ENCODE measurements at regions not wholly inside any gene's neighbourhood (a gene's known extent, or its start where the extent isn't known, plus 50 kb on each side); places are given as distances from the start of the nearest gene placed in this dataset.

DNA sequence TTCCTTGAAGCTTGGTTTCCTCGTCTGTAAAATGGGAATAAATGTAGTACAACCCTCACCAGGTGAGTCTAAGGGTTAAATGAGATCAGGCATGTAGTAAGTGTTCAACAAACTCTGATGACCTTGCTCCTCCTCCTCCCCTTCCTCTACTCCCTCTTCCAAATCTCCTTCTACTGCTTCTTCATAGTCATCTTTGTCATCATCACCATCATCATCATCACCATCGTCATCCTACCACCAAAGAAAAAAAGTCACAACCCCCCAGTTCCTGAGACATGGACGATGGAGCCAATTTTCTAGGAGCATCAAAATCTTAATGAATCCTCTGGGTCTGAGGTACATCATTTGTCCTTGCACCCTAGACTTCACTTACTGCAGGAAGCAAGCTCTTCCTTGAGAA is 240.0 kb downstream of the ANKRD60 start:
- DNase-seq = no peak
- Histone ChIP-seq H3K4me1 (no peaks in the 10 kb centered on the region), H3K9me3 (no peaks in the 10 kb centered on the region), H3K27me3 (no peaks in the 10 kb centered on the region), H3K27ac (no peak overlapping the region), H3K36me3 (no peaks in the 10 kb centered on the region), H3K4me3 (replicated peaks in 1 of 3) (no peak overlapping the region)
- no peak for TF ChIP-seq POLR2A (IDR thresholded peaks at IDR 0.05)
- TF ChIP-seq, protein P1, sequence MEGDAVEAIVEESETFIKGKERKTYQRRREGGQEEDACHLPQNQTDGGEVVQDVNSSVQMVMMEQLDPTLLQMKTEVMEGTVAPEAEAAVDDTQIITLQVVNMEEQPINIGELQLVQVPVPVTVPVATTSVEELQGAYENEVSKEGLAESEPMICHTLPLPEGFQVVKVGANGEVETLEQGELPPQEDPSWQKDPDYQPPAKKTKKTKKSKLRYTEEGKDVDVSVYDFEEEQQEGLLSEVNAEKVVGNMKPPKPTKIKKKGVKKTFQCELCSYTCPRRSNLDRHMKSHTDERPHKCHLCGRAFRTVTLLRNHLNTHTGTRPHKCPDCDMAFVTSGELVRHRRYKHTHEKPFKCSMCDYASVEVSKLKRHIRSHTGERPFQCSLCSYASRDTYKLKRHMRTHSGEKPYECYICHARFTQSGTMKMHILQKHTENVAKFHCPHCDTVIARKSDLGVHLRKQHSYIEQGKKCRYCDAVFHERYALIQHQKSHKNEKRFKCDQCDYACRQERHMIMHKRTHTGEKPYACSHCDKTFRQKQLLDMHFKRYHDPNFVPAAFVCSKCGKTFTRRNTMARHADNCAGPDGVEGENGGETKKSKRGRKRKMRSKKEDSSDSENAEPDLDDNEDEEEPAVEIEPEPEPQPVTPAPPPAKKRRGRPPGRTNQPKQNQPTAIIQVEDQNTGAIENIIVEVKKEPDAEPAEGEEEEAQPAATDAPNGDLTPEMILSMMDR (IDR thresholded peaks at IDR 0.05) = no peak
- 92 to 94% methylated on average over 3 of the region's 3 CpGs for WGBS, 2 donors
- intact Hi-C loops (cut with DNase I) = no loop called here

DNA sequence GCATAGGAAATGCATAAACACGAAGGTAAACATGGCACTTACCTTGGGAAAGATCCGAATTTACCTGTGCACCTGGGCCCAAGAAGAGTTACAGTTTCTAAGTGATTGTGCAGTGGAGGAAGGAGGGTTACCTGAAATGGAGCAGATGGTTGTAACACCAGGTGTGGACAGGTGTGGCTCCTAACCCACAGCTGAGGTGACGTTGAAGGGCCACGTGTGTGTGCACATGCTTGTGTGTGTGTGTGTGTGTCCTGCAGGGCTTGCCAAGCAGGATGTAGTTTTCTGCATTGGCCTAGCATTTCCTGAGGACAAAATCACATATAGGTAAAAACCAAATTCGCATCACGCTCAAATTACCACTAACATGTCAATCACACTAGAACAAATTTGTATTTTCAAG is 240.8 kb downstream of the ANKRD60 start:
- no peaks in the 10 kb centered on the region for H3K4me1 ChIP-seq
- WGBS, 2 donors = 79 to 93% methylated on average over 6 of the region's 6 CpGs
- H3K9me3 ChIP-seq = no peaks in the 10 kb centered on the region
- H3K27me3 ChIP-seq = no peaks in the 10 kb centered on the region
- no peaks in the 10 kb centered on the region for H3K36me3 ChIP-seq
- no peak overlapping the region for H3K4me3 ChIP-seq (replicated peaks in 1 of 3)
- DNase-seq = no peak
- no peak overlapping the region for H3K27ac ChIP-seq
- intact Hi-C loops (cut with DNase I) = no loop called here
- TF ChIP-seq POLR2A (IDR thresholded peaks at IDR 0.05) = no peak
- TF ChIP-seq, protein P1 (IDR thresholded peaks at IDR 0.05) = no peak

DNA sequence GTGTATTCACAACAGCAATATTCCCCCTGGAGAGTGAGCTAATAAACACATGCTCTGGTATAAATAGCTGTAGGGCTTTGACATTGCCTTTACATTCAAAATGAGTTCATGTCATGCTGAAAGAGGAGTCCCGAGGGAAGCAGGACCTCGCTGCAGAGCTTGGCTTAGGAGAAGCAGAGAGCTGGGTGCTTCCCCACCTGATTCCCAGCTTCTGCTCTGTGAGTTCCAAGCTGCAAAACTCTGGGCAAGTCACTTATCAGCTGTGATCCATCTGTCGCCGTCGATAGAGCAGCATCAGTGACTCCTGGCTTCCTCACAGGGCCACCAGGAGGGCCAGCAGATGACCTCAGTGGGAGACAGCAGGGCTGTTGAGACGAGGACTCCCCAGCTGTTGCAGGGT is 241.8 kb downstream of the ANKRD60 start:
- intact Hi-C loops (cut with DNase I) = no loop called here
- H3K36me3 ChIP-seq = no peaks in the 10 kb centered on the region
- H3K4me1 ChIP-seq = no peaks in the 10 kb centered on the region
- TF ChIP-seq POLR2A (IDR thresholded peaks at IDR 0.05) = no peak
- TF ChIP-seq, protein P1 (IDR thresholded peaks at IDR 0.05) = no peak
- no peak for DNase-seq
- H3K27ac ChIP-seq = no peak overlapping the region
- H3K27me3 ChIP-seq = no peaks in the 10 kb centered on the region
- H3K9me3 ChIP-seq = no peaks in the 10 kb centered on the region
- WGBS, 2 donors = 75% methylated on average over 5 to 6 of the region's 6 CpGs
- H3K4me3 ChIP-seq (replicated peaks in 1 of 3) = no peak overlapping the region

DNA sequence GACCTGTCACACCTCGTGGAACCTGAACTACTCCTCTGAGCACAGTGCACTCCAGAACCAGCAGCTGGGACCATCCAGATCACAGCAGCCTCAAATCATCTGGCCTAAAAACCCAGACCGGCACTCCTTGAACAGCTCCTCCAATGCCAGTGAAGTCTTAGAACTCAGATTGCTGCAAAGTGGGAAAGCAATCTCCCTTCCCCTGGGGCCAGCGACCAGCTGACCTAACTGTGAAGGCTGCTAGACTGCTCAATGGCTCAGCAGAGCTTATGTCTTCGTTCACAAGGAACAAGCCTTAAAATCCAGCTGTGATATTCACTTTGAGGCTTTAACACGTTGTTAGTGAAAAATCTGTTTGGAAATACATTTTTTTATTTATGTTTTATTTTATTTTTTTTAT is 243.2 kb downstream of the ANKRD60 start:
- H3K36me3 ChIP-seq = no peaks in the 10 kb centered on the region
- intact Hi-C loops (cut with DNase I) = no loop called here
- H3K9me3 ChIP-seq = no peaks in the 10 kb centered on the region
- TF ChIP-seq, protein P1 (IDR thresholded peaks at IDR 0.05) = no peak
- TF ChIP-seq POLR2A (IDR thresholded peaks at IDR 0.05) = no peak
- H3K27ac ChIP-seq = no peak overlapping the region
- DNase-seq = no peak
- H3K4me1 ChIP-seq = no peaks in the 10 kb centered on the region
- H3K27me3 ChIP-seq = no peaks in the 10 kb centered on the region
- H3K4me3 ChIP-seq (replicated peaks in 1 of 3) = no peak overlapping the region
- 25 to 26% methylated on average over 5 of the region's 5 CpGs for WGBS, 2 donors

DNA sequence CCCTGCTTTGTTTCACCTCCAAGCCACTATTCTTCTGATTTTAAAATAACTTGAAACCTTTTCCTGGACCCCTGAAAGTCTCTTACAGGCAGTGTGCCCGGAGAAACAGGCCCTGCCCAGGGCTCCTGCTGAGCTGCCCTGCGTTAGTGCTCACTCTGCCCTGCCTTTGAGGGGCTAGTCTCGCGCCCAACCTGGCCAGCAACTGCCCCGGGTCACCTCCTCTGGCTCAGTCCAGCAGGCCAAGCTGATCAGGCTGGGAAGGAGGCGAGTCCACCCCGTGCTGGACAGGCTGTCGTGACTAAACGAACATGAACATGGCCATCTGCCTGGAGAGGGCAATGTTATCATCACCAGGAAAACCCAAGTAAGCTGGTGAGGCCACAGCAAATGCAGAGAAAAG is 245.4 kb downstream of the ANKRD60 start:
- Histone ChIP-seq H3K9me3 (no peaks in the 10 kb centered on the region), H3K27me3 (no peaks in the 10 kb centered on the region), H3K36me3 (no peaks in the 10 kb centered on the region), H3K4me3 (replicated peaks in 1 of 3) (no peak overlapping the region), H3K27ac (no peak overlapping the region), H3K4me1 (no peaks in the 10 kb centered on the region)
- TF ChIP-seq, protein P1 (IDR thresholded peaks at IDR 0.05) = no peak
- TF ChIP-seq POLR2A (IDR thresholded peaks at IDR 0.05) = no peak
- WGBS, 2 donors = 91 to 96% methylated on average over 4 to 9 of the region's 9 CpGs
- intact Hi-C loops (cut with DNase I) = no loop called here
- no peak for DNase-seq
